Astrocyte of the cerebellum (primary cell): ENCODE measurements at regions not wholly inside any gene's neighbourhood (a gene's known extent, or its start where the extent isn't known, plus 50 kb on each side); places are given as distances from the start of the nearest gene placed in this dataset.

Source experiments
- DNase-seq: peaks from one replicate; pipeline ENCODE4 v3.0.0-alpha.2; 2011; ENCODE audit warnings: low read depth
- H3K4me3 ChIP-seq: 2 replicates; pipeline ENCODE4 v1.5.1; 2011; ENCODE audit warnings: mild to moderate bottlenecking, low read depth, low read length, moderate library complexity
- in situ Hi-C: cut with HindIII; loops from 2 replicates; pipeline ENCODE4 v1.10.0; 2017; ENCODE audit warnings: low sequenced_read_pairs
- TF ChIP-seq, protein P1 (sequence below): IDR thresholded peaks from 2 replicates; pipeline ENCODE4 v1.5.1; 2012; ENCODE audit warnings: low read length, low read depth, moderate library complexity, mild to moderate bottlenecking; ENCODE audit errors: missing control alignments

DNA sequence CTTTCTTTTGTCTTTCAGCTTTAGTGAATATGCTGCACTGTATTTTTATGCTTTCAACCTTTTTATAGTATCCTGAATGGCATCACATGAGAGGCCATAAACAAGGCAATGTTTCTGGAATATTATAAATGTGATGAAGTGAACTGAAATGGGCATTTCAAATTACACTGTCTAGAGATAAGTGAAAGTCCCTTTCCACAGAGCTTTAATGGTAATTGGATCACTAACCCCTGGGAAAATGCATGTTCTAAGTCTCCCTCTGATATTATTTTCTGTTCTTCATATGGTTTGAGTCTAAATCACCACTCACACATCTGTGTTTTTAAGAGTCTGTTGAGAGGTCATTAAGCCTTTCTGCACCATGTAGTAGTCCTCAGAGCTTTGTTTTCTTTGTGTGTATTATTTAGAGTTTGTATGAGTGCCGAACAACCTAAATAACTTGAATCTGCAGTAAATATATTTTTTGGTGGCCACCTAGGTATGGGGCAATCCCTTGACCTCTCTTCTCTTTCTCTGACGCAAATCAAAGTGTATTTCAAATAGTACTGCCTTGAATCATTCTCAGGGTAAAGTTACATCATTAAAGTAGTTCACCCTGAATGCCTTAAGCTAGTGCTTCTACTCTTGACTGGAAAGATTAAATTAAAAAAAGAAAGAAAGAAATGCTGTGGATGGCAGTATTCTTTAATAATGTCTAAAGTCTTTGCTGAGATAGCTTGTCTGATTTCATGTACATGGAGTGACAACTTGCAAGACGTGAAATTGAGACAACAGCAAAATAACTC, 1931.0 kb upstream of the CDH6 start:
- TF ChIP-seq, protein P1, sequence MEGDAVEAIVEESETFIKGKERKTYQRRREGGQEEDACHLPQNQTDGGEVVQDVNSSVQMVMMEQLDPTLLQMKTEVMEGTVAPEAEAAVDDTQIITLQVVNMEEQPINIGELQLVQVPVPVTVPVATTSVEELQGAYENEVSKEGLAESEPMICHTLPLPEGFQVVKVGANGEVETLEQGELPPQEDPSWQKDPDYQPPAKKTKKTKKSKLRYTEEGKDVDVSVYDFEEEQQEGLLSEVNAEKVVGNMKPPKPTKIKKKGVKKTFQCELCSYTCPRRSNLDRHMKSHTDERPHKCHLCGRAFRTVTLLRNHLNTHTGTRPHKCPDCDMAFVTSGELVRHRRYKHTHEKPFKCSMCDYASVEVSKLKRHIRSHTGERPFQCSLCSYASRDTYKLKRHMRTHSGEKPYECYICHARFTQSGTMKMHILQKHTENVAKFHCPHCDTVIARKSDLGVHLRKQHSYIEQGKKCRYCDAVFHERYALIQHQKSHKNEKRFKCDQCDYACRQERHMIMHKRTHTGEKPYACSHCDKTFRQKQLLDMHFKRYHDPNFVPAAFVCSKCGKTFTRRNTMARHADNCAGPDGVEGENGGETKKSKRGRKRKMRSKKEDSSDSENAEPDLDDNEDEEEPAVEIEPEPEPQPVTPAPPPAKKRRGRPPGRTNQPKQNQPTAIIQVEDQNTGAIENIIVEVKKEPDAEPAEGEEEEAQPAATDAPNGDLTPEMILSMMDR, result no peak
- DNase-seq, result no peak
- in situ Hi-C loops, result no loop called here
- H3K4me3 ChIP-seq, result no peak overlapping the region

DNA sequence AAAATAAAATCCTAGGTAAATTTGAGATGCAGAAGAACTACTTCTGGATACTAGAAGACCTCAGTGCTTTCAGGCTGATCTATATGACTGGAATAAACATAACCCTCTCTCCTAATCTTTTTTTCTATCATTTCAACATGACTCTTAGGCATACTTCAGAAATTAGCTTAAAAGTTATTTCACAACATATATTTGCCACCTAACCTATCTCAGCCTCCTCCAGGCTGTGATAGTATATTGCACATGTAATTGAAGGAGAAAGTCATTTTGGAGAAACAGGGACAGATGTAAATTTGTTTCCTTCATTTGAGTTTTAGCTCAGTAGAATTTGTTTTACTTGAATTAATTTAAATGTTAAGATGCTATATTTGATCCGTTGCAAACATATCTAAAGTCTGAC, 1932.3 kb upstream of the CDH6 start:
- TF ChIP-seq, protein P1, result no peak
- no peak overlapping the region for H3K4me3 ChIP-seq
- in situ Hi-C loops, result no loop called here
- DNase-seq, result no peak

DNA sequence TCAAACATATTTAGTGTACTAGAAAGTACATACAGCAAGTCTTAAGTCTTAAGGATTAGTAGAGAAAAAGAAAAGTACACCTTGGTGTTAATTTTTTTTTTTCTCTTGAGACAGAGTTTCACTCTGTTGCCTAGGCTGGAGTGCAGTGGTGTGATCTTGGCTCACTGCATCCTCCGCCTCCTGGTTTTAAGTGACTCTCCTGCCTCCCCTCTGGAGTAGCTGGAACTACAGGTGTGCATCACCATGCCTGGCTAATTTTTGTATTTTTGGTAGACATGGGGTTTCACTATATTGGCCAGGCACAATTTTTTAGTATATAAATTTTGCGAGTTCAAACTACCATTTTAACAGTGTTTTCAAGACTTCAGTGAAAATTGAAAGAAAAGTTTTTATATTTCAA, 1941.1 kb upstream of the CDH6 start:
- no peak overlapping the region for H3K4me3 ChIP-seq
- in situ Hi-C loops, result no loop called here
- no peak for DNase-seq
- TF ChIP-seq, protein P1, result no peak

DNA sequence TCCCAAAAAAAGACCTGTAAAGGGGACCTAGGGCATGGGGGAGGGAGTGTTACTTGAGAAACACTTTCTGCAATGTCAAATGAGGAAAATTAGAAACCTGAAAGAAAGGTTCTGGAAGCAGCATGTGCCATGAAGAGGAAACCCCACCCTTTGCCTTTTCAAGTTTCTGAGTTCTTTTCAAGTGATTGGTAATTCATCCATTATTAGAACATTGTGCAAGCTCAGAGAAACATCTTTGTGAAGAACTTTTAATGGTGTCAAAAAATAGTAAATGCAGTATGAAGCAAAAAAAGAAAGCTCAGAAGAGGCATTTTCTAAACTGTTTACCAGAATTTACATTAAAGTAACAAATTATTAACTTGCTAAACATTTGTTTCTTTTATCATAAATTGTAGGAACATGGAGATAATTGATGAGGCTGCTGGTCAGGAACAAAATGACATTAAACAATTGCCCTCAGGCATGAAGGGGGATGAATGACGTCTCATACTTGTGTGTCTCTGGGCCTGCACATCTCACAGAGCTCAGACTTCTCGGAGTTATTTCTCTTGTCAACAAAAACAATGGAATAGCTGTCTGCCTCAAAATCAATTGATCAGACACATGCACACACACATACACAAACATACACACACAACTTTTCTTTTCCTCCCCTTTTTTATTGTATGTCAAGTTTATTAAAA, 1946.0 kb upstream of the CDH6 start:
- in situ Hi-C loops, result no loop called here
- H3K4me3 ChIP-seq, result no peak overlapping the region
- TF ChIP-seq, protein P1, result no peak
- DNase-seq, result no peak

DNA sequence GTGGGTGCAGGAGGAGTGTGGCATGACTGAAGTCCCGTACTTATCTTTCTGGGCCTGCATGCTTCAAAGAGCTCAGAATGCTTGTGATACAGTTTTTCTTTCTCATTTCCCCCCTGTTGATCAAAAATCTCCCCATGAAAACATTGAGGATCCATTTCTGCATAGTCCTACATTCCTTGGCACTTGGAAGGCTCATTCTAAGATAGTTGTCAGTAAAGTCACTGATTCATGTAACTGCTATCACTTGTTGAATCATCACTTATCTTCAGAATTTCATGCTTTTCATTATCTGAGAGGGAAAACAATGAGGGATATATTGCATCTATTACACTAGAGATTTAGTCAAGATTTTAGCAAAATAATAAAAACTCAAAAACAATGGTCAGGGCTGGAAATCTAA, 1953.1 kb upstream of the CDH6 start:
- TF ChIP-seq, protein P1, result no peak
- no peak for DNase-seq
- no peak overlapping the region for H3K4me3 ChIP-seq

DNA sequence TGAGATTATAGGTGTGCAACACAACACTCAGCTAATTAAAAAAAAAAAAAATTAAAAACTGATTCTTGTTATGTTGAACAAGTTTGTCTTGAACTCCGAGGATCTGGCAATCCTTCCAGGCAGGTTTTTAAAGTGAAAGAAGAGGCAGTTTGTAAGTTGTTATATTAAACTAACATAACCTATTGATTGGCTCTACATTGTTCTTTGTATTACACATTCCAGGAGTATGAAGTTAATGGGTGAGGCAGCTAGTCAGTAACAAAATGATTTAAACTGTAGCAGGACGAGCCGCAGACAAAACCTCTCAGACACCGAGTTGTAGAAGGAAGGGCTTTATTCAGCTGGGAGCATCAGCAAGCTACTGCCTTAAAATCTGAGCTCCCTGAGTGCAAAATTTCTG, 1953.9 kb upstream of the CDH6 start:
- in situ Hi-C loops, result no loop called here
- no peak overlapping the region for H3K4me3 ChIP-seq
- DNase-seq, result no peak
- TF ChIP-seq, protein P1, result no peak

More for the DNA sequence above, 1953.1 kb upstream of the CDH6 start:
- in situ Hi-C loops, result no loop called here
